HG02885 (cell line): ENCODE measurements at regions not wholly inside any gene's neighbourhood (a gene's known extent, or its start where the extent isn't known, plus 50 kb on each side); places are given as distances from the start of the nearest gene placed in this dataset.
"Not testable (repeated sequence)": the region's sequence is repeated elsewhere in the genome, so short reads cannot be mapped to it uniquely, and the experiment has no call there.

Source experiments
- ATAC-seq: cut with Tn5 transposase; IDR thresholded peaks from one replicate; pipeline ENCODE4 v1.9.1; 2021; ENCODE audit warnings: mild to moderate bottlenecking; ENCODE audit not compliant: unreplicated experiment, poor library complexity

DNA sequence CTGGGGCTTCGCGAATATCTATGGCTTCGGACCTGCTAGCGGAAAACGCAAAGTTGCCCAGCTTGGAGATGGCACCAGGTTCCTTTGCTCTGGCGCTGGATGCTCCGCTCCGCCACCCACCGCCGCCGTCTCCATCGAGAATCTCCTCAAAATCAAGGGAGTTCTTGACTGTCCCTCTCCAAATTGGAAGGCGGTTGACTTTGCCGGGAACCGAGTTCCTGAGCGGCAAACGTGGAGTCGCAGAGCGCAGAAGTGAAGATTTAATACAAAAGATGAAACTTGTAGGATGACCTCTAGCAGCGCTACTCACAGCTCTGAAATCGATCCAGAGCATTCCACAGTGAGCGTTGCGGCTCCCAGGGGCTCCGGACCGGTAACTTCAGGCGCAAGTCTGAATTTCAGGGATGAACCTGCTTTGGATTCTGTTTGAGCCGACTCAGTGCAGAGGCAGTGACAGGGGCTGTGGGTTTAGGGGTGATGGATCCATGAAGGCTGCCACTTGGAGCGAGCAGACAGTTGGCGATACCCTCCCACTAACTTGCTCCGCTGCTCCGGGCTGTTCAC, 1641.5 kb upstream of the C9orf72 start:
- ATAC-seq: no peak

DNA sequence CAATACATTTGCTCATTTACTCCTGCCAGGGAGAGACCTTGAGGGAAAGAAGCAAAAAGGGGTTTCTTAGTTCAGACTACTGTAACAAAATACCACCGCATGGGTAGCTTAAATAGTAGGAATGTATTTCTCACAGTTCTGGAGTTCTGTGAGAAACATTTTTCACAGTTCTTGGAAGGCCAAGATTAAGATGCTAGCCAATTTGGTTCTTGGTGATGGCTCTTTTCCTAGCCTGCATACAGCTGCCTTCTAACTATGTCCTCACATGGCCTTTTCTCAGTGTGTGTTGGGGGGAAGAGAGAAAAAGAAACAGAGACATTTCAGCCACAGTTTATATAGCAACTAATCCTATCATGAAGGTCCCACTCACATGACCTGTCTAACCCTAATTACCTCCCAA, 1644.7 kb upstream of the C9orf72 start:
- ATAC-seq: no peak

DNA sequence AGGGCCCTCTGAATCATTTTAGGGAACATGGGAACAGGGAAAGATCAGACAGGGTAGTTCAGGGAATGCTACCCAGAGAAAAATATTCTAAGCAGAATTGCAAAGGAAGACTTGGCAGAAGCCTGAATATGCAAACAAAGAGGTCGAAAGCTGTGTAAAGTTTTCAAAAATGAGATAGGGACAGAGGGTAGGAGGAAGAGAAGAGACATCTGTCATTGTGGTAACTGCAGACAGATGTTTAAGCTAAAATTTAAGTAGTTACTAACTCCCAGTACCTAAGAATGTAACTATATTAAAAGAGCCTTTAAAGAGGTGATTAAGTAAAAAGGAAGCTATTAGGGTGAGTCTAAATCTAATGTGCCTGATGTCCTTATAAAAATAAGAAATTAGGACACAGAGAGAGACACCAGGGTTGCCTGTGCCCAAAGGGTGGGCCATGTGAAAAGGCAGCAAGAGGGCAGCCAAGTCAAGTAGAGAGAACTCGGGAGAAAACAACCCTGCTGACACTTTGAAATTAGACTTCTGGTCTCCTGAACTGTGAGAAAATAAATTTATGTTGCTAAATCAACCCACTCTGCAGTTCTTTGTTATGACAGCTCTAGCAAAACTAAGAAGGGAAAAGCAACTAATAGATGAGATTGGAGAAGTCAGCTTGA, 1647.4 kb upstream of the C9orf72 start:
- ATAC-seq: no peak

DNA sequence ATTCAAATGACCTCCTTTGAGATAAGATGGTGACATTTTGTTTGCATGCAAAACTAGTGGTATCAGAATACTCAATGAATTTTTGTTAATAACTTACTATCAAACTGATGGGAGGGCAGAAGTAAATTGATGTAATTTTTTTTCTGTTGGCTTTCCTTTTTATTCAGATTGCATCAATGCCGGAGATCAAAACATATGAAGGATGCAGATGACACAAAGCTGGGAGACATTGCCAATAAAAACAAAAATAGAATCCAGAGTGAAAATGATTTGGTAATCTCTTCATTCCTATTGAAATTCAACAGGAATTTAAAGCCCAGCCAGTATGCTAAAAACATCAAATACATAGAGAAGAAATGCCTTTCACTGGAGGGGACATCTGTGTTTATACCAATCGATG, 1655.3 kb upstream of the C9orf72 start:
- ATAC-seq: no peak

DNA sequence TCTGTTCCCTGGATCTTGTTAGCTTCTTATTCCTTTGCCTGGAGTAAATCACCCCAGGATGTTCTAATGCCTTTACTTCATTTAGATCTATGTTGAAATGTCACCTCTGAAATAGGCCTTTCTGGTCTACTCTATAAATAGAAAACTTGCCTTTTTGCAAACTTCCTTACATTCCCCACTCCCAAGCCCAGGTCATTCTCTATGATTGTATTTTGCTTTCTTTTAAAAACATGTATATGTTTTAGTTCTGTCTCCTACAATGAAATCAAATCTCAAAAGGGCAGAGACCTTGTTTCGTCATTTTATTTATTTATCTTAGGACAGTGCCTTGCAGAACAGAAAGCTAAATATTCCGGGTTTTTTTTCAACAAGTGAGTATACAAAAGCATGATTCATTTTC, 1657.7 kb upstream of the C9orf72 start:
- no peak for ATAC-seq

DNA sequence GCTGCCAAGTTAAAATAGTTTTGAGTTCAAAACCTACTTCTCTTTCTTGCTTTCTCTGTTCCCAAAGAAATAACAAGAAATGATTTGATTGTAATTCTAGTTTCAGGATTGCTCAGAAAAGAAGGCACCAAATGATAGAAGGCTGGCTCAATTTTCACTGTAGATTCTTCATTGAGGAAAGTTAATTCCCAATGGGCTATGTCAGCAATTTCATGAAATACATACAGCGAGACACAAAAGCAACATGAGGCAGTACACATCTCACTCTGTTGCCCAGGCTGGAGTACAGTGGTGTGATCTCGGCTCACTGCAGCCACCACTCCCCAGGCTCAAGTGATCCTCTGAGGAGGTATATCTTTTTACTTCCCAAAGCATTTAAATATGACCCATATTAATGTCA, 1659.9 kb upstream of the C9orf72 start:
- no peak for ATAC-seq

DNA sequence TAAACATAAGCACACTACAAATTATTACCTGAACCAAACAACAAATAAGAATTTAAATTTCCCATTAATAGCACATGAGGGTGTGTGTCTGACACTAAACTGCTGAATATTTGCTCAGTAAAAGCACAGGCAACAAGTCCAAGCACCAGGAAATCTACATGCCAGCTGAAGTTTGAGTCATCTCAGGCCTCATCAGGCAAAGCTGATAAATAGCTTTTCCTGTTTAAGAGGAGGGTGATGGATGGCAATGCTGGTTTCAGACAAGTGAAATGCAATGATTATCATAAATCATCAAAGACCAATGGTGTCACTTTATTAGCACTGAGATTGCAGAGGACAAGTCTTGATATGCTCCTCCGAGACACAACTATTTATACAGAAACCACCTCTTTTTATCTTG, 1668.0 kb upstream of the C9orf72 start:
- no peak for ATAC-seq

DNA sequence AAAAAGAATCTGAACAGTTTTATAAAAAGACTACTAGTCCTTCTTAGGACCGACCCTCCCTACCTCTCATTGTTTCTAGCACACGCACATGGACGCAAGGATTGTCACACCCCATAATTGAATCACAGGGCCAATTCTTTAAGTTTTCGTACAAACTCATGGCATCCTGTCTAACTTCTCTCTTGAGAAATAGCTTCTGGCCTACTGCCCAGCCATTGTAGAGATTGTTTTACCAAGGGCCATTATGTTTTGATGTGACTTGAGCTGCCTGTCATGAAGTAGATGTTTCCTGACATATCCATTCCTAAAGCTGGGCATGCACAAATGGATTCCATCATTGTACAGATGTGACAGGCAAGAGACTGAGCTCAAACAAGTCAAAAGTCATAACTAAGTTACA, 1672.1 kb upstream of the C9orf72 start:
- ATAC-seq: no peak

DNA sequence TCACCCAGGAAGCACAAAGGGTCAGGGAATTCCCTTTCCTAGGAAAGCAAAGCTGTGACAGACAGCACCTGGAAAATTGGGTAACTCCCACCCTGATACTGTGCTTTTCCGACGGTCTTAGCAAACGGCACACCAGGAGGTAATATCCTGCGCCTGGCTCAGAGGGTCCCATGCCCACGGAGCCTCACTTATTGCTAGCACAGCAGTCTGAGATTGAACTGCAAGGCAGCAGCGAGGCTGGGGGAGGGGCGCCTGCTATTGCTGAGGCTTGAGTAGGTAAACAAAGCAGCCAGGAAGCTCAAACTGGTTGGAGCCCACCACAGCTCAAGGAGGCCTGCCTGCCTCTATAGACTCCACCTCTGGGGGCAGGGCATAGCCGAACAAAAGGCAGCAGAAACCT, 1697.1 kb upstream of the C9orf72 start:
- not testable (repeated sequence) for ATAC-seq

DNA sequence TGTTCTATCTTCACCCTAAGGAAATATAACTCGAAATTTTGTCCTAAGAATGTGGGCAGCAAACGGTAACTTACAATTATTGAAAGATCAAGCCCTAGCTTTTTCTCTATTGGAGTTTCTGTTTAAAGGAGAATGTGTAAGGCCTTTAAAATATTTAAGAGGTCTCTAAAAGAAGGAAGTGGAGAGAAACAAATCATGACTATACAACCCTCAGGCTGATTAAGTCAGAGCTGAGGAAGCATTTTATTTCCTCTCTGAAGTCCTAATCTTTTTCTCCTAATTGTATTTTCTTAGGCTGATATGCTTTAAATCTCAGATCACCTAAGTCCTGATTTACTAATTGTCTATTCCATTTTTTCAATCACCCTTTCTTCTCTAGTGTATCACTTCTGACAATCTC, 1708.8 kb upstream of the C9orf72 start:
- ATAC-seq: no peak

DNA sequence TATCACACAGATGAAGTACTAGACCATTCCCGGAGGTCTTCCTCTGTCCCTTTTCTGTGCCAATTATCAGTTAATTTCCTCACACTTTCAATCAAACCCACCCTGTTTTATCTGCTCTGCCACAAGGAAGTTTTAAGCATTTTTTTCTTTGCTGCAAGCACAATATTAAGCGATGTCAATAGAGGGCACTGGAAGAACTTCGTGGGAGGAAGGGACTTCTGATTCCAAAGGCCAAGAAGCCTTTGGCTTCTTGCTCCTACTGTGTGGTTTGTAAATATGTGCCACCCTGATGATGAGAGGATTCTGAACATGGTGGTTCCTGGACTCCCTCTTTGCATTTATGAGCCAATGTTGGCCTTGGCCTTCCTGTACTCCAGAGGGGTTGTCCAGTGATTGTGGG, 1712.5 kb upstream of the C9orf72 start:
- ATAC-seq: no peak

DNA sequence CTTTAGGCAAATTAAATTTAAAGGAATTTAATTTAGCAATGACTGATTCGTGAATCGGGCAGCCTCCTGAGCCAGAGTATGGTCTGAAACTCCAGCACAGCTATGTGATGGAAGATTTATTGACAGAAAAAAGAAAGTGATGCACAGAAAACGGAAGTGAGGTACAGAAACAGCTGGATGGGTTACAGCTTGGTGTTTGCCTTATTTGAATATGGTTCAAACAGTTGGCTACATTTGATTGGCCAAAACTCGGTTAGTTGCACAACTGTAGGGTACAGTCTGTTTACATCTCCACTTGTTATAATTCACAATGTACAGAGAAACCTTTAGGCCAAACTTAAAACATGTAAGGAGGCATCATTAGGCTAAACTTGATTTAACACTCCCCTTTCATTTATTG, 1716.1 kb upstream of the C9orf72 start:
- ATAC-seq: no peak

DNA sequence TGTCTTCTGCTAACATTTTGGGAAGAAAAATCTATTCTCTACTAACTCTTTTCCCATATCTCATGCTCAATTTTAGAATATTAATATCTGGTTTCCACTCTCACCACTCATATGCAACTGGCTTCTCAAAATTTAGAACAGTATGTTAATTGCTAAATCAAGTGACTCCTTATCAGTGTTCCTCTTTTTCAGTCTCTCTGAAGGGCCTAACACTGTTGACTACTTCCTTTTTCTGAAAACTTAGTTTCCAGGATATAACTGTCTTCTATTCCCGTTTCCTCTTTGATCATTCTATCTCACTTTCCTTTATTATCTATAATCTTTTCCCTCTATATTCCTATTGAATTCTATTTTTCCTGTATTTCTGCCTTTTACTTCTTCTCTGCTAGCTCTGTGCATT, 1717.2 kb upstream of the C9orf72 start:
- ATAC-seq: no peak

DNA sequence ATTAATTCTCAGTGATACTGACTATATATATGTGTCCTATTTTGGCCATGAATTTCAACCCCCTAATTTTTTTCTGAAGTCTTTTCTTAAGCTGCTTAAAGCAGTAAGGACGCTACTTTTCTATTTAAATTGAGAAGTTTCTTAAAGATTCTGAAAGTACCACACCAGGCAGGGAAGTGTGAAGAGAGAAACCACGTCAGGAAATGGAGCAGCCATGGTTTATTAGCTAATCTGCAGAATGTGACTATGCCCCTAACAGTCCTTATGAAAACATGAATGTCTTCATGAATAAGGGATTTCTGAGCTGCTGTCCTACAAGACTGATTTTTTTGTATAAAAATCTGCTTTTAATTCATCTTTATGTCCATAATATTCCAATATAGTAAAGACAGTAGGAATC, 1724.3 kb upstream of the C9orf72 start:
- ATAC-seq: no peak

DNA sequence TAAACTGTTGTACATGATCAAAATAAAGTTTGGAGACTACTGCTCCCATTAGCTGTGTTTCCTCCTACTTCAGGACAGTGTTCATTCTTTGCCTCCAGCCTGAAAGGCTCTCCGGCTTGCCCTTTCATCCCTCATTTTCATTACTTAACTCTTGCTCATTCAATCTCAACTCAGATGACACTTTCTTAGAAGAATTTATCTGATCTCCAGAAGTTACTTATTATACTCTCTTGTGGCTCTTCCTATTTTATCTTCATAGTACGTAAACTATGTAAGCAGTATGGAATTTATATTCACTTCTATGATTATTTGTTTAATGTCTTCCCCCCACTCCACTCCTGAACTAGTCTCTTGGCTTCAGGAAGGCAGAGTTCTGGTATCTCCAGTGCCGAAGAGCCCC, 1737.9 kb upstream of the C9orf72 start:
- ATAC-seq: no peak

DNA sequence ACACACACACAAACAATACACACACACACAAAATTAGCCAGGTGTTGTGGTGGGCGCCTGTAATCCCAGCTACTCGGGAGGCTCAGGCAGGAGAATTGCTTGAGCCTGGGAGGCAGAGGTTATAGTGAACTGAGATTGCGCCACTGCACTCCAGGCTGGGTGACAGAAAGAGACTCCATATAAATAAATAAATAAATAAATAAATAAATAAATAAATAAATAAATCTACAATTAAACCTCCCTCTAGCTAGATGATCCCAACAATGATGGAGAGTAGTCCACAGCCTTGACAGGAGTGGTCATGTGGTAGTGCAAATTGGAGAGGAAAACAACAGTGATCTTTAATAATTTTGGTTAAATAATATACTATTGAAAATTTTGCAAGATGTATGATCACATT, 1739.0 kb upstream of the C9orf72 start:
- ATAC-seq: no peak

DNA sequence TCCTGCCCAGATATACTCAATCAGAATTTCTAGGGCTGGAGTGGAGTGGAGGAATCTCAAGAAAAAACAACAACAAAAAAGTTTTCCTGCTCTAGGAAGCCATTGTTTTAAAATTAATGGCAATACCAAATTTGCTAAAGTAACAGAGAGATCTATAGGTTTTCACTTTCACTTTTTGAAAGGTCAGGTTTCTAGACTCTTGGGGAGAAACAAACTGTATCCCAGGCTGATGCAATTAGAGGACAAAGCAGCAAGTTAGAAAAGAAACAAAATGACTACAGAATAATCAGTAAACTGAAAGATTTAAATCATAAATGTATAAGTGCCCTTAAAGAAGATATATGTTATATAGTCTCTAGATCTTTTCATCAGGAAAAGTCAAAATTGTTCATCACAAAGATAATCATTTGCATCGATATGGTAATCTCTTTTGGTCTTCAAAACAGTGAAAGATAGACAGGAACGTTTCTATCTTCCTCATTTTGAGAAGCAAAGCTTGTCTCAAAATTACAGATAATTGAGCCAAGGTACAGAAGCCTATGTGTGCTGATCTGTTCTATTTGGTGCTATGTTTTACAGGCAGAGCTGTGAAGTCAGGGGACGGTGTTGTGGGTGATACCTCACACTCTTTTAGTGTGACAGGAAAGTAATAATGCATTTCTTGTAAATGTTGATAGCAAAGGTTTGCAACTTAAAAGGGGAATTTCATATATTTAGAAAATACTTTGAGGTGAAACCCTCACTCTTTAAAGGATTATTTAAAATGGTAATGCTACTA, 1746.6 kb upstream of the C9orf72 start:
- peak; percentile 40 for ATAC-seq

DNA sequence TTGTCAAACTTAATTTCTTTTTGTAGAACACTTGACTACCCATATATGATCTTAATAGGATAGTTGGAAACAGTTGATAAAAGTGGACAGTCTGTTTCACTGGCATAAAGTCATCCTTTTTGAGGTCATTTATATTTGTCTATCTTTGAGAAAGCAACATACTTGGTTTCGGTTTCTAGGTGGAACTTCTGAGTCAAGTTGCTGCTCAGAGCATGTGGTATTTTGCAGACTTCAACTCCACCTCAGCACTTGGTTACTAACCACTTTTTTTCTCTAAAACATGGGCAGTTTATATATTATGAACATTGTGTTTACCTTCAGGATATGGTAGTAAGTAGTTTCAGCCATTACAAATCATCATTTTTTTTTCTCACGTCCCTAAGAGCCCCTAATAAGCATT, 1749.0 kb upstream of the C9orf72 start:
- peak; percentile 86 for ATAC-seq

DNA sequence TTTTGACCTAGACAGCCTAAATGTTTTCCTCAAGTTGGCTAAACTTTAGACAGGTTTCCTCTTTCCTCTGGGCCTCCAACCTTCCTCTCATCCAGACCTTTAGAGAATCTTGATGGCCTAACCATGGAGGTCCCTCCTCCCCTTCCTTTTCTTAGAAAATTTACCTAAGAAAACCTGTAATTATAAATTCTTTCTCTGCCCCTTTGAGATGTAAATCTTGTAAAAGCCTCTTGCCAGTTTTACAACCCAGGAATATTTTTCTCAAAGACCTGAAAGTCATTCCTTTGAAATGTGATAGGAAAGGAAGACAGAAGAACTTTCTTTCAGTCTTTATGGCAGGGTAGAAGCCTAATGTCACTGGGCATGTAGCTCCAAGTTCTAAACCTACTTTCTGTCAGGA, 1752.6 kb upstream of the C9orf72 start:
- ATAC-seq: no peak

DNA sequence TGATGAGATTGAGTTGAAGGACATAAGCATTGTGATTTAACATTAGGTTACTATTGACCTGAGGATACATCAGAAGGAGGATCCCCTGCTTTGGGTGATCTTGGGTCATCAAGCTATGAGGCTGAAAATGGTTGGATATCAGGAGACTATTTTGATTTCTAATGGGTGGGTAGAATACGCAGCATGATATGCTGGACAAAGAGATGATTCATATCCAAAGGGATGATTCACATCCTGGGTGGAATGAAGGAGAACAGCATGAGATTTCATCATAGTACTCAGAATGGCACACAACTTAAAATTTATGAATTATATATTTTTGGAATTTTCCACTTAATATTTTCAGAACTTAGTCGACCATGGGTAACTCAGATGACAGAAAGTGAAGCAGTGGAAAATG, 1759.5 kb upstream of the C9orf72 start:
- ATAC-seq: no peak

DNA sequence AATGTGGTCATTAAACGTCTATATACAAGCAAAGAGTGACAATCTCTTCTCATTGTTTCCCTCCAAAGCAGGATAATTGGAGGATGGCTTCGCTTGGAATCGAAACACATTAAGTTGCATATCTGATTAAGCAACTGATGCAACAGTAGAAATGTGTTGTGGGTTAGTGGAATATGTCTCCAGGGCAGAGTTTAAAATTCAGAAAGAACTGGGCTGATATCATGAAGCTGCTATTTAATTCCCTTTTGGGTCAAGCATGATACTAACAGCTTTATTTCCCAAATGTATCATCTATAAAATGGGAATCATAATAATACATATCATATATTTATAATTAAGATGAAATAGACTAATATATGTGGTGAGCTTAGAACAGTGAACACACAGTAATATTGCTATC, 1763.0 kb upstream of the C9orf72 start:
- ATAC-seq: no peak

DNA sequence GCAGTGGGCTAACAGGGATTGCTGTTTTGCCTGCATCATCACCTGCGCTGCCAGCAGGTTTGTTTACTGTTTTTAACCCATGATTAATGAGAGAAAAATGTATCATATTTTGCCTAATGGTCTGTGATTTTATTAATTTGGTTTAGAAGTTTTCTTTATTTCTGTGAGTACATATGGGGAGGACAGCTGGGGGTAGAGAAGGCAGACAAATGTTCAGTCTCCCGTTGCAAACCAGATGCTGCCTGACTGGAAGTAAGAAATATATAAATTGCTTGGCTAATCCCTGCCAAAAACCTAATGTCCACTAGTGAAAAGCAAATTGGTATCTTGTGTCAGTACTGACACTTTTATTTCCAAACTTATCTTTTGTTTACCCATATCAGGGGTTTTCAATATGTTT, 1766.1 kb upstream of the C9orf72 start:
- no peak for ATAC-seq
